KMS-11 (cell line): ENCODE measurements at regions not wholly inside any gene's neighbourhood (a gene's known extent, or its start where the extent isn't known, plus 50 kb on each side); places are given as distances from the start of the nearest gene placed in this dataset.

Experiments
- H2AFZ ChIP-seq: fragments of 200-600 bp; sonication (generic); 2 replicates; pipeline ENCODE4 v1.6.1; 2016; ENCODE audit warnings: antibody characterized with exemption, mixed run types, low read depth
- H3K27ac ChIP-seq: fragments of 200-600 bp; sonication (generic); 2 replicates; pipeline ENCODE4 v1.6.1; 2016; ENCODE audit warnings: mild to moderate bottlenecking, mixed run types
- H3K27me3 ChIP-seq: fragments of 200-600 bp; sonication (generic); 2 replicates; pipeline ENCODE4 v1.6.1; 2017; ENCODE audit warnings: mild to moderate bottlenecking, low read depth, mixed run types, moderate library complexity; ENCODE audit not compliant: insufficient read depth
- H3K36me3 ChIP-seq: fragments of 200-600 bp; sonication (generic); 2 replicates; pipeline ENCODE4 v1.6.1; 2017; ENCODE audit warnings: mild to moderate bottlenecking, mixed run types; ENCODE audit not compliant: insufficient read depth
- H3K4me1 ChIP-seq: fragments of 200-600 bp; sonication (generic); 2 replicates; pipeline ENCODE4 v1.6.1; 2016; ENCODE audit warnings: mild to moderate bottlenecking, low read depth, mixed run types; ENCODE audit not compliant: poor library complexity, severe bottlenecking
- H3K4me2 ChIP-seq: fragments of 200-600 bp; sonication (generic); 2 replicates; pipeline ENCODE4 v1.7.0; 2016; ENCODE audit warnings: mild to moderate bottlenecking, mixed run types
- H3K4me3 ChIP-seq: fragments of 200-600 bp; sonication (generic); IDR thresholded peaks from 2 replicates; pipeline ENCODE4 v1.6.1; 2017; ENCODE audit warnings: low read depth, low read length, mixed read lengths; ENCODE audit not compliant: insufficient read depth
- H3K79me2 ChIP-seq: fragments of 200-600 bp; sonication (generic); 2 replicates; pipeline ENCODE4 v1.6.1; 2016; ENCODE audit warnings: low read depth, mixed run types; ENCODE audit not compliant: insufficient read depth
- H3K9ac ChIP-seq: fragments of 200-600 bp; sonication (generic); 2 replicates; pipeline ENCODE4 v1.6.1; 2016; ENCODE audit warnings: mild to moderate bottlenecking, mixed run types
- H4K20me1 ChIP-seq: fragments of 200-600 bp; sonication (generic); 2 replicates; pipeline ENCODE4 v1.6.1; 2016; ENCODE audit warnings: mild to moderate bottlenecking, mixed run types; ENCODE audit not compliant: insufficient read depth
- CTCF ChIP-seq: fragments of 200-600 bp; sonication (generic); conservative IDR thresholded peaks from 2 replicates; pipeline ENCODE4 v1.6.1; 2017; ENCODE audit warnings: low read depth, mild to moderate bottlenecking, antibody characterized with exemption, low read length, moderate library complexity, mixed read lengths

DNA sequence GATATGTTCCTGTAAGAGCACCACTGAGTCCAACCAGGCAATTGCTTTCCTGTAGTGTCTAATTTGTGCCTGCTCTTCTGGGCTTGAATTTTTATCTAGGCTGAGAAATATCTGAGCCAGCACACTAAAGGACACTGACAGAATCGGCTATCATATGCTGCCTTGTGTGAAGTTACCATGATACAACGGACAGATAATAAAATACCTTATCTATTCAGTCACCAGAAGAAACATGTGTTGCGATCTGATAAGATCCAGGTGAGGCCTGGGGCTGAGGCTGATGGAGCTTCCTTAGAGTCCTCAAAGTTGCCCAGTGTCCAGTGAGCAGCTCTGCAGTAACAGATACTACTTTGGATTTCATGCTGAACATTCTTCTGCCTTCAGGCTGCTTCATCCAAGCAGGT lies 111.8 kb downstream of the ZNF518B start:
- TF ChIP-seq CTCF: no peak
- Histone ChIP-seq H3K9ac (no peak overlapping the region), H3K4me3 (no peak overlapping the region)

DNA sequence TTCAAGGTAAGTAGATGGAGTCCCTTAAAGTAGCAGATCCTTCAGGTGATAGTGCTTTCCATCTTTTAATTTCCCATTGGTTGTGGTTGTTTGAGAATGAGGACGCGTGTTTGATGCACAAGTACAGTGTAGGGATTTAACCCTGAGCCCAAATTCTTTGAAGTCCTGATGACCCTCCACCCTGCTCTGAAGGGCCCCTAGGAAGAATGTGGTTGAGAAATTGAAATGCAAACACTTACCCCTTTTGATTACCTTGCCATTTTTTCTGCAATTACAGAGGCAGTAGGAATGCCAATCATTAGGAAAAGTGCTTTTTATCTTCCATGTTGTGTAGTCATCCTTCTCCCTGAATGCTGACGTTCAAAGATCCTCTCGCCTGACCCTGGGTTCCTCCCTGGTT lies 112.4 kb downstream of the ZNF518B start:
- no peaks in the 10 kb centered on the region for H3K27me3 ChIP-seq
- no peaks in the 10 kb centered on the region for H3K4me1 ChIP-seq
- H3K27ac ChIP-seq: no peak overlapping the region
- no peaks in the 10 kb centered on the region for H3K36me3 ChIP-seq
- no peak overlapping the region for H3K4me2 ChIP-seq
- H4K20me1 ChIP-seq: no peaks in the 10 kb centered on the region
- no peak overlapping the region for H3K4me3 ChIP-seq
- H2AFZ ChIP-seq: no peak overlapping the region
- no peak for TF ChIP-seq CTCF
- H3K79me2 ChIP-seq: no peaks in the 10 kb centered on the region
- no peak overlapping the region for H3K9ac ChIP-seq

More for the DNA sequence above, 111.8 kb downstream of the ZNF518B start:
- H2AFZ ChIP-seq: no peak overlapping the region
- H3K27ac ChIP-seq: no peak overlapping the region
- H3K4me2 ChIP-seq: no peak overlapping the region
- H4K20me1 ChIP-seq: no peaks in the 10 kb centered on the region
- H3K36me3 ChIP-seq: no peaks in the 10 kb centered on the region
- no peaks in the 10 kb centered on the region for H3K79me2 ChIP-seq
- H3K4me1 ChIP-seq: no peaks in the 10 kb centered on the region
- H3K27me3 ChIP-seq: no peaks in the 10 kb centered on the region

GRCh38 chr4:10343656-10344055 lies 113.6 kb downstream of the ZNF518B start:
- no peaks in the 10 kb centered on the region for H3K4me1 ChIP-seq
- H4K20me1 ChIP-seq: no peaks in the 10 kb centered on the region
- no peaks in the 10 kb centered on the region for H3K27me3 ChIP-seq
- H3K9ac ChIP-seq: no peak overlapping the region
- no peak overlapping the region for H2AFZ ChIP-seq
- no peaks in the 10 kb centered on the region for H3K79me2 ChIP-seq
- no peak overlapping the region for H3K27ac ChIP-seq
- no peak overlapping the region for H3K4me2 ChIP-seq
- H3K36me3 ChIP-seq: no peaks in the 10 kb centered on the region
- no peak overlapping the region for H3K4me3 ChIP-seq
- TF ChIP-seq CTCF: no peak

DNA sequence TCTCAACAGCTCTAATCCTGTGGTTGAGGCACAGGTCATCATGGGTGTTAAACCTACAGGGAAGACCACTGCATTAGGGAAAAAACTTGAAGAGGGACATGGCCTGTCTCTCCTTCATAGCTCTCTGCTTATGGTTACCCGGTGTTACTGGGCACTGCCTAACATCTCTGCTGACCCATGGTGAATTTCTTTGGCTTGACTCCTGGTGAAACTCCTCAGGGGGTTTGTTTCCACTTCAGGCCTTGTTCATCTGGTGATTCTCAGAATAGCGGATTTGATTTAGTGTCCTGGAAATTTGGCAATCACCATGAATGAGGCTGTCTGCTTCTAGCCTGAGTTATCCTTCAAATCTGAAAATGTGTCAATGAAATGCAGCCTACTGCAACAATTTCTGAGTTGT lies 114.4 kb downstream of the ZNF518B start:
- no peaks in the 10 kb centered on the region for H3K4me1 ChIP-seq
- H3K4me3 ChIP-seq: no peak overlapping the region
- H3K27ac ChIP-seq: no peak overlapping the region
- no peaks in the 10 kb centered on the region for H3K79me2 ChIP-seq
- H3K27me3 ChIP-seq: no peaks in the 10 kb centered on the region
- TF ChIP-seq CTCF: no peak
- no peak overlapping the region for H3K4me2 ChIP-seq
- no peaks in the 10 kb centered on the region for H3K36me3 ChIP-seq
- H2AFZ ChIP-seq: no peak overlapping the region
- H3K9ac ChIP-seq: no peak overlapping the region
- no peaks in the 10 kb centered on the region for H4K20me1 ChIP-seq
